ENCODE measurements at regions not wholly inside any gene's neighbourhood (a gene's known extent, or its start where the extent isn't known, plus 50 kb on each side); places are given as distances from the start of the nearest gene placed in this dataset.

DNA sequence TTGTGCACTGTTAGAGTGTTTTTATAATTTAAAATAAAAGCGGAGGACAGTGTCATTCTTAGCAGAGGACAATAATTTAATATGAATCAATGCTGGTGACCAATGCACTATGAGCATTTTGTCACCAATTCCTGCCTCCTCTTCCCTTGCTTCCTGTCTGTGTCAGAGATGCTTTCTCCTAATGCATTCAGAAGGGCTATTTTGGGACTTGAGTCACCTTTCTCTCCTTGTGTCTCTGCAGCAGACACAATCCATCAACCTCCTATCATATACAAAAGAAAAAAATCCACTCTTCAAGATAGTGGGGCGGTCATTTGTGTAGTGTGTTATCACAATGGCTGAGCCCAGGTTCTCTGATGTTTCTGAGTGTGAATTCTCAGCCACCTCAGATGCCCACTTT, 191.9 kb upstream of the VEPH1 start:
- Histone ChIP-seq H3K14ac (ENCODE audit: insufficient read length) (no peak overlapping the region), H4K91ac (replicated peaks; ENCODE audit: insufficient read length, low read length) (no peak overlapping the region), H2AFZ (ENCODE audit: low read length) (no peak overlapping the region), H3K23me2 (ENCODE audit: low read depth, low read length) (no peaks in the 10 kb centered on the region), H3K79me1 (ENCODE audit: low read depth, low read length) (no peaks in the 10 kb centered on the region), H3K9ac (replicated peaks in 1 of 4; ENCODE audit: extremely low read depth in 1 of 4, low read depth in 3 of 4, low read length in 3 of 4) (no peak overlapping the region), H3K4me2 (ENCODE audit: insufficient read depth in 1 of 2, low read depth in 2 of 2, low read length in 2 of 2) (no peak overlapping the region), H3K4ac (replicated peaks; ENCODE audit: insufficient read length, low read depth, low read length) (no peak overlapping the region), H4K8ac (ENCODE audit: extremely low read depth, insufficient read depth, low read length) (no peak overlapping the region), H3K23ac (ENCODE audit: insufficient read length) (no peak overlapping the region), H3K79me2 (ENCODE audit: control insufficient read depth in 1 of 2, insufficient read depth in 2 of 2, low read length in 2 of 2) (no peaks in the 10 kb centered on the region), H3K27me3 (replicated peaks in 1 of 4; ENCODE audit: control insufficient read depth in 3 of 4, extremely low read depth in 1 of 4, insufficient read depth in 3 of 4, low read length in 3 of 4) (no peaks in the 10 kb centered on the region), H3K9me3 (ENCODE audit: insufficient read depth in 2 of 2, low read depth in 1 of 2, low read length in 1 of 2) (no peaks in the 10 kb centered on the region), H4K5ac (ENCODE audit: insufficient read length, low read depth, low read length) (no peak overlapping the region), H2BK12ac (ENCODE audit: low read depth, low read length) (no peak overlapping the region), H4K20me1 (replicated peaks in 1 of 2; ENCODE audit: control insufficient read depth in 1 of 2, insufficient read depth in 2 of 2, low read length in 2 of 2) (no peaks in the 10 kb centered on the region), H2BK5ac (ENCODE audit: low read depth, low read length) (no peak overlapping the region), H3K27ac (ENCODE audit: low read depth, low read length) (no peak overlapping the region), H3K36me3 (ENCODE audit: control insufficient read depth in 2 of 4, insufficient read depth in 4 of 4, low read length in 3 of 4) (no peaks in the 10 kb centered on the region), H2BK20ac (ENCODE audit: low read length) (no peak overlapping the region), H2AK5ac (ENCODE audit: low read depth, low read length) (no peak overlapping the region), H3K4me3 (ENCODE audit: extremely low read depth in 1 of 4, insufficient read depth in 2 of 4, low read depth in 3 of 4, low read length in 4 of 4) (no peak overlapping the region), H3K18ac (ENCODE audit: extremely low read depth, low read length) (no peak overlapping the region), H2BK15ac (ENCODE audit: low read length) (no peak overlapping the region), H3K56ac (replicated peaks; ENCODE audit: insufficient read length, low read depth, low read length) (no peak overlapping the region), H2BK120ac (replicated peaks; ENCODE audit: low read depth, low read length) (no peak overlapping the region), H3K4me1 (replicated peaks in 1 of 4; ENCODE audit: control insufficient read depth in 3 of 4, insufficient read depth in 4 of 4, low read length in 3 of 4) (no peaks in the 10 kb centered on the region)
- 92% methylated on average over 2 of the region's 2 CpGs; no CpG with 5 or more reads in 1 of the 2 experiments for WGBS, 2 experiments (ENCODE audit: extremely low coverage in 1 of 2, insufficient coverage in 1 of 2, insufficient read length in 1 of 2, insufficient replicate concordance in 2 of 2, low coverage in 1 of 2, low lambda C conversion rate in 2 of 2, missing lambda C conversion rate in 1 of 2)
- FAIRE-seq (no peak), DNase-seq (ENCODE audit: low read depth in 1 of 2, low spot score in 2 of 2) (no peak)
- POLR2A ChIA-PET (ENCODE audit: partially characterized antibody), result no interaction called here
- CTCF ChIA-PET (ENCODE audit: partially characterized antibody), result interaction anchor here (0.9 kb wide), 1 partner anchor 86 kb away, joined by 3 read pairs; no protein-coding TSS in a partner anchor
- TF ChIP-seq PHF8 (conservative IDR thresholded peaks at IDR 0.05; ENCODE audit: low read depth, low read length), result no peak
- TF ChIP-seq GABPA (IDR thresholded peaks at IDR 0.05; ENCODE audit: borderline replicate concordance, insufficient read depth, low read length), result no peak
- TF ChIP-seq, protein P1, sequence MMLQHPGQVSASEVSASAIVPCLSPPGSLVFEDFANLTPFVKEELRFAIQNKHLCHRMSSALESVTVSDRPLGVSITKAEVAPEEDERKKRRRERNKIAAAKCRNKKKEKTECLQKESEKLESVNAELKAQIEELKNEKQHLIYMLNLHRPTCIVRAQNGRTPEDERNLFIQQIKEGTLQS (IDR thresholded peaks at IDR 0.05; ENCODE audit: insufficient read depth, low read depth, low read length), result no peak
- no peak for TF ChIP-seq HDAC2 (IDR thresholded peaks at IDR 0.05; ENCODE audit: borderline replicate concordance in 1 of 2, low read depth in 2 of 2, low read length in 2 of 2)
- TF ChIP-seq CTBP2 (IDR thresholded peaks at IDR 0.05; ENCODE audit: borderline replicate concordance, insufficient read depth, insufficient read length, low read length), result no peak
- TF ChIP-seq NANOG (IDR thresholded peaks at IDR 0.05; ENCODE audit: insufficient read depth, low read depth, low read length, poor library complexity, severe bottlenecking), result no peak
- TF ChIP-seq SAP30 (IDR thresholded peaks at IDR 0.05; ENCODE audit: insufficient read depth, insufficient replicate concordance, low read length), result no peak
- no peak for TF ChIP-seq KDM1A (IDR thresholded peaks at IDR 0.05; ENCODE audit: borderline replicate concordance, low read length)
- TF ChIP-seq RNF2 (IDR thresholded peaks at IDR 0.05; ENCODE audit: borderline replicate concordance, low read depth, low read length, missing control alignments, poor library complexity, severe bottlenecking), result no peak
- TF ChIP-seq YY1 (IDR thresholded peaks at IDR 0.05; ENCODE audit: low read depth, low read length), result no peak
